OCI-LY3 (cell line): ENCODE measurements at regions not wholly inside any gene's neighbourhood (a gene's known extent, or its start where the extent isn't known, plus 50 kb on each side); places are given as distances from the start of the nearest gene placed in this dataset.
"Not testable (repeated sequence)": the region's sequence is repeated elsewhere in the genome, so short reads cannot be mapped to it uniquely, and the experiment has no call there.

Experiments
- EZH2phosphoT487 ChIP-seq: fragments of 200-600 bp; shearing (Covaris generic); IDR thresholded peaks from 2 replicates; pipeline ENCODE4 v1.6.1; 2018; ENCODE audit warnings: antibody characterized with exemption, mixed run types, low read depth
- TF ChIP-seq, protein P1 (sequence below): fragments of 200-600, 300-600 bp; sonication (generic); IDR thresholded peaks from 2 replicates; pipeline ENCODE4 v1.5.1; 2014; ENCODE audit warnings: antibody characterized with exemption, low read length, low read depth

DNA sequence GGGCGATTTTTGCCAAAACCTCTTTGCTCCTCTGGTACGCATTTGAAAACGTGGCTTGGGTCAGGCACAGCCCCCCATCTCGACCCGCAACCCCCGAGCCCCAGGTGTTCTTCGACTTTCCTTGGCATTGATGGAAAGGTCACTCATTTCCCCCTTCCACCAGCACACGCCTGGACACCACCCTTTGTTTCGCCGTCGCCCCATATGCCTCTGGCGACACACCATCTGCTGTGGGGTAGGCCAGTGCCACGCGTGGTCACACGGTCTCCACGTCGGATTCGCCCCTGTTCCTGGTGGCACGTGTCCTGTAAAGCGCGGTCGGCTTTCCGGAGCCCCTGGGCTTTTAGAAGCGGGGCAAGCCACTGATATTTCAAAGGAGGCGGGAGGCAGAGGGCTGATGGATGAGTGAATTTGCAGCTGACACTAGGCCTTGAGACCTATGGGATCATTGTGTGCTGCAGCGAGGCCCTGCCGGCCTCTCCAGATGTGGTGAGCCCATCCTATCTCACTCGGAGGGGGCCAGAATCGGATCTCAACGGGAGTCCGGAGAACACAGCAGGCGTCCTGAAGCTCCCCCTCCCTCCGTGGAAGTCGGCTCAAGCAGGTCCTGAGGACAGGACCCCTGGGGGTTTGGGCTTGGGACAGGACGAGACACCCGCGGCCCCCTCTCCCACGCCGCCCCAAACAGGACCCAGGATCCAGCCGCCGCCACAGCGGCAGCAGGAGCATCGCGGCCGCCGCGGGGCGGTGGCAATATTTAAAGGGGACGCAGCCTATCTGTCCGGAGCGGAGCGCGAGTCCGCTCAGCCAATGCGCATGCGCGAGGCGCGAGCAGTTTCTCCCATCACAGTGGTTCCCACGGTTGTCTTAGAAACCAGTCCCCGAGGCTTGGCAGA lies 100.0 kb upstream of the FOXD4L5 start:
- TF ChIP-seq, protein P1, sequence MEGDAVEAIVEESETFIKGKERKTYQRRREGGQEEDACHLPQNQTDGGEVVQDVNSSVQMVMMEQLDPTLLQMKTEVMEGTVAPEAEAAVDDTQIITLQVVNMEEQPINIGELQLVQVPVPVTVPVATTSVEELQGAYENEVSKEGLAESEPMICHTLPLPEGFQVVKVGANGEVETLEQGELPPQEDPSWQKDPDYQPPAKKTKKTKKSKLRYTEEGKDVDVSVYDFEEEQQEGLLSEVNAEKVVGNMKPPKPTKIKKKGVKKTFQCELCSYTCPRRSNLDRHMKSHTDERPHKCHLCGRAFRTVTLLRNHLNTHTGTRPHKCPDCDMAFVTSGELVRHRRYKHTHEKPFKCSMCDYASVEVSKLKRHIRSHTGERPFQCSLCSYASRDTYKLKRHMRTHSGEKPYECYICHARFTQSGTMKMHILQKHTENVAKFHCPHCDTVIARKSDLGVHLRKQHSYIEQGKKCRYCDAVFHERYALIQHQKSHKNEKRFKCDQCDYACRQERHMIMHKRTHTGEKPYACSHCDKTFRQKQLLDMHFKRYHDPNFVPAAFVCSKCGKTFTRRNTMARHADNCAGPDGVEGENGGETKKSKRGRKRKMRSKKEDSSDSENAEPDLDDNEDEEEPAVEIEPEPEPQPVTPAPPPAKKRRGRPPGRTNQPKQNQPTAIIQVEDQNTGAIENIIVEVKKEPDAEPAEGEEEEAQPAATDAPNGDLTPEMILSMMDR: not testable (repeated sequence)
- TF ChIP-seq EZH2phosphoT487: not testable (repeated sequence)
